H1 (cell line): ENCODE measurements at regions not wholly inside any gene's neighbourhood (a gene's known extent, or its start where the extent isn't known, plus 50 kb on each side); places are given as distances from the start of the nearest gene placed in this dataset.

ENCODE experiments used
- CTCF ChIP-seq, 3 experiments: IDR thresholded peaks; 1 replicate in 2 of 3; 2 replicates in 1 of 3; pipeline versions ENCODE4 v1.5.1 to v1.6.1; 2011; ENCODE audit warnings: low read length in 3 of 3, mild to moderate bottlenecking in 3 of 3, inconsistent platforms in 2 of 3, low read depth in 1 of 3, moderate library complexity in 1 of 3; ENCODE audit not compliant: insufficient read depth in 1 of 3; ENCODE audit errors: control extremely low read depth in 1 of 3
- SIRT6 ChIP-seq: IDR thresholded peaks from one replicate; pipeline ENCODE4 v1.7.1; 2012; ENCODE audit warnings: low read length, inconsistent platforms
- SIX5 ChIP-seq: IDR thresholded peaks from 2 replicates; pipeline ENCODE4 v1.6.1; 2011; ENCODE audit warnings: mild to moderate bottlenecking, low read depth, low read length
- SP4 ChIP-seq: IDR thresholded peaks from 2 replicates; pipeline ENCODE4 v1.6.1; 2012; ENCODE audit warnings: low read length, inconsistent platforms
- TAF1 ChIP-seq: IDR thresholded peaks from 2 replicates; pipeline ENCODE4 v1.6.1; 2011; ENCODE audit warnings: mild to moderate bottlenecking, low read depth, low read length
- TBP ChIP-seq: IDR thresholded peaks from 2 replicates; pipeline ENCODE4 v1.6.1; 2011; ENCODE audit warnings: low read depth, low read length, improper control_type of control experiment
- USF2 ChIP-seq: IDR thresholded peaks from 2 replicates; pipeline ENCODE4 v1.6.1; 2011; ENCODE audit warnings: low read length, improper control_type of control experiment

GRCh38 chr21:39020751-39021477 lies 162.3 kb downstream of the PSMG1 start (continued):
- no peak for TF ChIP-seq TAF1
- TF ChIP-seq CTCF (IDR thresholded peaks at IDR 0.05; ENCODE audit: control extremely low read depth in 1 of 3, insufficient read depth in 1 of 3, low read depth in 1 of 3, low read length in 3 of 3), result no peak
- no peak for TF ChIP-seq SP4
- TF ChIP-seq USF2, result no peak
- TF ChIP-seq SIX5, result no peak
- TF ChIP-seq TBP, result no peak
- TF ChIP-seq SIRT6, result no peak
- TF ChIP-seq, all 59 proteins: peak for 0
